ENCODE measurements at regions not wholly inside any gene's neighbourhood (a gene's known extent, or its start where the extent isn't known, plus 50 kb on each side); places are given as distances from the start of the nearest gene placed in this dataset.

DNA sequence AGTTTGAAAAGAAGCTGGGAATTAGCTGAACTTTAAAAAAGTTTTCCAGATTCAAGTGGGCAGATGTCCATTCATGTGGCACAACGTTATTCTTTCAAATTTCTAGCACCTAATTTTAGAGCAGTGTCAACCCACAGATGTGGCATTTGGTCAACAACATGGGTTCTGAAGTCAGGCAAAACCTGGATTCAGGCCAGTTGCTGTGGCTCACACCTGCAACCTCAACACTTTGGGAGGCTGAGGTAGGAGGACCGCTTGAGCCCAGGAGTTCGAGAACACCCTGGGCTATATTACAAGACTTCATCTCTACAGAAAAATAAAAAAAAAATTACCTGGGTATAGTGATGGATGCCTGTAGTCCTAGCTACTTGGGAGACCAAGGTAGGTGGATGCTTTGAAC, 380.2 kb upstream of the SALL1 start:
- TF ChIP-seq GATA2 (IDR thresholded peaks at IDR 0.05; ENCODE audit: low read depth, low read length) (no peak), GATA3 (IDR thresholded peaks at IDR 0.05; ENCODE audit: low read depth, low read length) (no peak)

All from SH-SY5Y (cell line).